SW480 (cell line): ENCODE measurements at regions not wholly inside any gene's neighbourhood (a gene's known extent, or its start where the extent isn't known, plus 50 kb on each side); places are given as distances from the start of the nearest gene placed in this dataset.
"Not testable (repeated sequence)": the region's sequence is repeated elsewhere in the genome, so short reads cannot be mapped to it uniquely, and the experiment has no call there.

Source experiments
- DNase-seq: peaks from one replicate; pipeline ENCODE4 v3.0.0-alpha.2; 2016; ENCODE audit warnings: low spot score

- no peak for DNase-seq
Measured at GRCh38 chr10:117457932-117458331, 82.7 kb upstream of the PDZD8 start.

- no peak for DNase-seq
Measured at GRCh38 chr10:117457071-117457810, 82.0 kb upstream of the PDZD8 start.

- DNase-seq = no peak
Measured at GRCh38 chr10:117455346-117455745, 80.1 kb upstream of the PDZD8 start.

GRCh38 chr10:117454502-117454901 lies 79.3 kb upstream of the PDZD8 start:
- DNase-seq = no peak

GRCh38 chr10:117453484-117453883 lies 78.2 kb upstream of the PDZD8 start:
- DNase-seq = not testable (repeated sequence)

GRCh38 chr10:117450940-117451339 lies 75.7 kb upstream of the PDZD8 start:
- no peak for DNase-seq

- DNase-seq = no peak
Measured at GRCh38 chr10:117449636-117450035, 74.4 kb upstream of the PDZD8 start.

GRCh38 chr10:117448802-117449201 lies 73.6 kb upstream of the PDZD8 start:
- no peak for DNase-seq

- DNase-seq = no peak
Measured at GRCh38 chr10:117445992-117446391, 70.8 kb upstream of the PDZD8 start.

GRCh38 chr10:117444497-117445040 lies 69.3 kb upstream of the PDZD8 start:
- DNase-seq = no peak

GRCh38 chr10:117443686-117444041 lies 68.4 kb upstream of the PDZD8 start:
- DNase-seq = no peak

GRCh38 chr10:117442944-117443685 lies 67.9 kb upstream of the PDZD8 start:
- DNase-seq = peak; percentile 77

GRCh38 chr10:117442521-117442920 lies 67.3 kb upstream of the PDZD8 start:
- no peak for DNase-seq

GRCh38 chr10:117441812-117442443 lies 66.7 kb upstream of the PDZD8 start:
- peak; percentile 9 for DNase-seq

GRCh38 chr10:117441361-117441760 lies 66.1 kb upstream of the PDZD8 start:
- no peak for DNase-seq

GRCh38 chr10:117439243-117439912 lies 64.1 kb upstream of the PDZD8 start:
- DNase-seq = no peak

GRCh38 chr10:117432866-117433265 lies 57.6 kb upstream of the PDZD8 start:
- DNase-seq = no peak

- DNase-seq = peak; percentile 46
Measured at GRCh38 chr10:117431160-117431559, 55.9 kb upstream of the PDZD8 start.

GRCh38 chr10:117430535-117430934 lies 55.3 kb upstream of the PDZD8 start:
- DNase-seq = not testable (repeated sequence)

- DNase-seq = no peak
Measured at GRCh38 chr10:117429643-117430265, 54.5 kb upstream of the PDZD8 start.

- no peak for DNase-seq
Measured at GRCh38 chr10:117427356-117427755, 52.1 kb upstream of the PDZD8 start.
